Esophagus squamous epithelium (tissue), 5 donors: ENCODE measurements at regions not wholly inside any gene's neighbourhood (a gene's known extent, or its start where the extent isn't known, plus 50 kb on each side); places are given as distances from the start of the nearest gene placed in this dataset.

Experiments
- DNase-seq: peaks from one replicate; lab custom pipeline; 2025; lab: John Stamatoyannopoulos, UW
- H3K27ac ChIP-seq, 4 donors: fragments of 200-600 bp; sonication (generic); one replicate each; pipeline ENCODE4 v1.5.1; 2016 to 2019; ENCODE audit warnings: mild to moderate bottlenecking in 1 of 4
- H3K27me3 ChIP-seq, 4 donors: fragments of 200-600 bp; sonication (generic); 1 replicate in 3 of 4; 2 replicates in 1 of 4; pipeline versions ENCODE4 v1.5.1 to v1.6.0; 2017 to 2021; ENCODE audit warnings: antibody characterized with exemption in 1 of 4
- H3K36me3 ChIP-seq, 3 donors: fragments of 200-600 bp; sonication (generic); one replicate each; pipeline ENCODE4 v1.5.1; 2016 to 2019
- H3K4me1 ChIP-seq, 3 donors: fragments of 200-600 bp; sonication (generic); one replicate each; pipeline ENCODE4 v1.5.1; 2017 to 2019
- H3K4me3 ChIP-seq, 4 donors: fragments of 200-600 bp; sonication (generic); 1 replicate in 3 of 4; 2 replicates in 1 of 4; pipeline ENCODE4 v1.5.1; 2016 to 2019; ENCODE audit warnings: mild to moderate bottlenecking in 2 of 4, moderate library complexity in 1 of 4
- H3K9me3 ChIP-seq, 3 donors: fragments of 200-600 bp; sonication (generic); one replicate each; pipeline ENCODE4 v1.5.1; 2016 to 2019
- CTCF ChIP-seq, 6 experiments: fragments of 450-650 bp in 4 of 6; fragments of 200-600 bp in 2 of 6; sonication (generic) in 2 of 6; IDR thresholded peaks; one replicate each; pipeline ENCODE4 v1.5.1; 2016 to 2019; ENCODE audit warnings: antibody characterized with exemption in 6 of 6, mild to moderate bottlenecking in 4 of 6, moderate library complexity in 4 of 6
- POLR2A ChIP-seq, 4 donors: fragments of 450-650 bp; IDR thresholded peaks; one replicate each; pipeline ENCODE4 v1.6.1; 2017; ENCODE audit warnings: antibody characterized with exemption in 4 of 4, mild to moderate bottlenecking in 4 of 4, moderate library complexity in 3 of 4
- WGBS, 2 donors: methylation state at CpG; one replicate each; pipeline ENCODE4 v1.1.5; 2018; 5-methylcytosine and 5-hydroxymethylcytosine counted together
- intact Hi-C: fragments of 100-400 bp; cut with DNase I; formaldehyde crosslinking; loops from one replicate; pipeline ENCODE4 v1.15.0; 2022
- donor health status: DM: yes; HTN: yes; CAD: no.

GRCh38 chr14:34359420-34360117 lies 102.5 kb downstream of the SPTSSA start:
- H3K27ac ChIP-seq = peak overlapping the region in 3 of 4 donors; percentile 33 to 66 (median 39)
- DNase-seq = no peak
- H3K9me3 ChIP-seq = no peaks in the 10 kb centered on the region
- H3K27me3 ChIP-seq = no peaks in the 10 kb centered on the region
- intact Hi-C loops = no loop called here
- H3K36me3 ChIP-seq = no peaks in the 10 kb centered on the region
- peaks cover 16 to 75% (median 17%) of the 10 kb centered on the region in 3 donors for H3K4me1 ChIP-seq
- WGBS, 2 donors = 32 to 39% methylated on average over 6 of the region's 6 CpGs
- H3K4me3 ChIP-seq = no peak overlapping the region
- TF ChIP-seq CTCF (IDR thresholded peaks at IDR 0.05) = no peak
- TF ChIP-seq POLR2A (IDR thresholded peaks at IDR 0.05) = no peak

GRCh38 chr14:34356264-34356654 lies 105.8 kb downstream of the SPTSSA start:
- Histone ChIP-seq H3K36me3 (no peaks in the 10 kb centered on the region), H3K27ac (peak overlapping the region; percentile 17 to 80 (median 52)), H3K4me3 (no peak overlapping the region), H3K4me1 (peaks cover 8 to 65% (median 18%) of the 10 kb centered on the region in 3 donors), H3K9me3 (no peaks in the 10 kb centered on the region), H3K27me3 (no peaks in the 10 kb centered on the region)
- TF ChIP-seq POLR2A (IDR thresholded peaks at IDR 0.05) (no peak), CTCF (IDR thresholded peaks at IDR 0.05) (no peak)
- no peak for DNase-seq
- intact Hi-C loops = no loop called here
- 50 to 63% methylated on average over 4 of the region's 4 CpGs for WGBS, 2 donors

GRCh38 chr14:34355584-34356263 lies 106.3 kb downstream of the SPTSSA start:
- WGBS, 2 donors = 28 to 36% methylated on average over 2 of the region's 2 CpGs
- H3K4me3 ChIP-seq = no peak overlapping the region
- intact Hi-C loops = no loop called here
- TF ChIP-seq CTCF (IDR thresholded peaks at IDR 0.05) = no peak
- no peak for TF ChIP-seq POLR2A (IDR thresholded peaks at IDR 0.05)
- H3K27ac ChIP-seq = peak overlapping the region; percentile 17 to 80 (median 52)
- H3K9me3 ChIP-seq = no peaks in the 10 kb centered on the region
- no peaks in the 10 kb centered on the region for H3K27me3 ChIP-seq
- H3K36me3 ChIP-seq = no peaks in the 10 kb centered on the region
- H3K4me1 ChIP-seq = peaks cover 2 to 60% (median 18%) of the 10 kb centered on the region in 3 donors
- no peak for DNase-seq

- intact Hi-C loops = no loop called here
- no peaks in the 10 kb centered on the region for H3K27me3 ChIP-seq
- TF ChIP-seq POLR2A (IDR thresholded peaks at IDR 0.05) = no peak
- no peak for TF ChIP-seq CTCF (IDR thresholded peaks at IDR 0.05)
- 28 to 38% methylated on average over 3 of the region's 3 CpGs for WGBS, 2 donors
- H3K9me3 ChIP-seq = no peaks in the 10 kb centered on the region
- no peak for DNase-seq
- no peaks in the 10 kb centered on the region for H3K36me3 ChIP-seq
- peaks cover 0 to 50% (median 18%) of the 10 kb centered on the region in 3 donors for H3K4me1 ChIP-seq
- H3K4me3 ChIP-seq = no peak overlapping the region
- peak overlapping the region; percentile 11 to 80 (median 38) for H3K27ac ChIP-seq
Observed at GRCh38 chr14:34354556-34354955, 107.5 kb downstream of the SPTSSA start.

GRCh38 chr14:34350903-34351302 lies 111.1 kb downstream of the SPTSSA start:
- TF ChIP-seq CTCF (IDR thresholded peaks at IDR 0.05) (no peak), POLR2A (IDR thresholded peaks at IDR 0.05) (no peak)
- Histone ChIP-seq H3K27me3 (no peaks in the 10 kb centered on the region), H3K9me3 (no peaks in the 10 kb centered on the region), H3K4me1 (peaks cover 0 to 35% (median 18%) of the 10 kb centered on the region in 3 donors), H3K36me3 (no peaks in the 10 kb centered on the region), H3K27ac (no peak overlapping the region), H3K4me3 (no peak overlapping the region)
- WGBS, 2 donors = 76 to 80% methylated on average over 6 of the region's 6 CpGs
- no peak for DNase-seq
- intact Hi-C loops = no loop called here
